ENCODE measurements at regions not wholly inside any gene's neighbourhood (a gene's known extent, or its start where the extent isn't known, plus 50 kb on each side); places are given as distances from the start of the nearest gene placed in this dataset.
"Not testable (repeated sequence)": the region's sequence is repeated elsewhere in the genome, so short reads cannot be mapped to it uniquely, and the experiment has no call there.

DNA sequence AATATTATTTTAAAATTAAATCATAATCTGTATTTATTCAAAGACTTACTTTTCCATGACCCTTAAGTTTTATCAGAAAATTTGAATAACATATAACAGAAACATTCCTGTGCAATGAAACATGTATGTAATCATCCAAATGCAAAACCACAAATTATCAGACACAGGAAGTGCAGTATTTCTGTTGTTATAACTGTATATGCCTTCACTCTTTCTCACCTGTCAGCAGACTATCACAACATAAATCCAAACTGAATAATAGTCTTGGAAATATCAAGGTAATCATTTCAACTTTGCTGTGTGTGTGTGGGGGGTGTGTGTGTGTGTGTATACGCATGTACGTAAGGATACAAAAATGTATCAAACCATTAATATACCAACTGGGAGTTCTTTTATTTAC, 285.9 kb downstream of the SLC7A11 start:
- DNase-seq (ENCODE audit: low read depth) = peak; percentile 15

DNA sequence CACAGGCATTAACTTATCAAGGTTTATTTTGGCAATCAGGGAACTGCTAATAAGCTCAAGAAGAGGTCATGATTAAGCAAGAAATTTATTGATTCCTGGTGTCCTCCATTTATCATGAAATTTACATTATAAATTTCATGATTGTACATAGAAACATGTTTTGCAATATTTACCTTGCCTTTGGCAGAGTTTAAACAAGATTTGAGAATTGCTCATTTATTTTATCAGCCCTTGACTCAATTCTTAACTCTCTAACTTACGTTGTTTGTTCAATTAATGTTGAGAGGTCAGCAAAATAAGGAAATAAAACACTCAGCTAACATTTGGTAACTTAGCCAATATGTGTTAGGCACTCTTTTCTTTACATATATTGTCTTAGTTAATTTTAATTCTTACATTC, 286.6 kb downstream of the SLC7A11 start:
- DNase-seq (ENCODE audit: low read depth) = no peak

DNA sequence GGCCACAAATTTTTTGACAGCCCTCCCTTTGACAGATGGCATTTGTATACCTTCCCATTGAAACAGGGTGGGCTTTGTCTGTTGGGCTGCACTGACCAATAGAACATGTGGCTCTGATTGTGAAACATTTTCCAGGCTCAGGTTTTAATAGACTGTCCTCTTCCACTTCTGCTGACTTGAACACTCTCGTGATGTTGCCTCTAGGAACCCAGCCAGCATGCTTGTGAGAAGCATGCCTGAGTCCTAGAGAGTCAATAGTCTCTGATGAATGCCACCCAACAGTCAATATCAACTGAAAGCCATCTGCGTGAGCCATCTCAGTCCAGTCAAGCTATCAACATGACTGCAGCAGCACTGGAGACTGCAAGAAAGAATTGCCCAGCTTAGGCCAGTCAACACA, 290.0 kb downstream of the SLC7A11 start:
- DNase-seq (ENCODE audit: low read depth) = no peak

DNA sequence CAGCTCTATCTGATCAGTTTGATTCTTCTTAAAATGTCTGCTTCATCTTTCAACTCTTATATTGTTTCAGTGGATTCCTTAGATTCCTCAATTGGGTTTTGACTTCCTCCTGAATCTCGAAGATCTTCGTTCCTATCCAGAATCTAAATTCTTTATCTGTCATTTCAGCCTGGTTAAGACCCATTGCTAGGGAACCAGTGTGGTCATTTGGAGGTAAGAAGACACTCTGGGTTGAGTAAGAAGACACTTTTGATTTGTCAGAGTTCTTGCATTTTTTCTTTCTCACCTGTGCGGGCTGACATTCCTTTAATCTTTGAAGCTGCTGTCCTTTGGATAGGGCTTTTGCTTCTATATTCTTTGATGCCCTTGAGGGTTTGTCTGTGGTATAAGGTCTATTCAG, 291.9 kb downstream of the SLC7A11 start:
- DNase-seq (ENCODE audit: low read depth) = no peak

DNA sequence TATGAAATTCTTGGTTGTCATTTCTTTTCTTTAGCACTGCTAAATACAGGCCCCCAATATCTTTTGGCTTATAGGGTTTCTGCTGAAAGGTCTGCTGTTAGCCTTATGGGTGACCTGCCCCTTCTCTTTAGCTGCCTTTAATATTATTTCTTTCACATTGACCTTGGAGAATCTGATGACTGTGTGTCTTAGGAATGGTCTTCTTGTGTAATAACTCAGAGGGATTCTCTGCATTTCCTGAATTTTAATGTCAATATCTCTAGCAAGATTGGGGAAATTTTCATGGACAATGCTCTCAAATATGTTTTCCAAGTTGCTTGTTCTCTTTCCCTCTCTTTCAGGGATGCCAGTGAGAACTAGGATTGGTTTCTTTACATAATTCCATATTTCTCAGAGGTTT, 292.4 kb downstream of the SLC7A11 start:
- no peak for DNase-seq (ENCODE audit: low read depth)

DNA sequence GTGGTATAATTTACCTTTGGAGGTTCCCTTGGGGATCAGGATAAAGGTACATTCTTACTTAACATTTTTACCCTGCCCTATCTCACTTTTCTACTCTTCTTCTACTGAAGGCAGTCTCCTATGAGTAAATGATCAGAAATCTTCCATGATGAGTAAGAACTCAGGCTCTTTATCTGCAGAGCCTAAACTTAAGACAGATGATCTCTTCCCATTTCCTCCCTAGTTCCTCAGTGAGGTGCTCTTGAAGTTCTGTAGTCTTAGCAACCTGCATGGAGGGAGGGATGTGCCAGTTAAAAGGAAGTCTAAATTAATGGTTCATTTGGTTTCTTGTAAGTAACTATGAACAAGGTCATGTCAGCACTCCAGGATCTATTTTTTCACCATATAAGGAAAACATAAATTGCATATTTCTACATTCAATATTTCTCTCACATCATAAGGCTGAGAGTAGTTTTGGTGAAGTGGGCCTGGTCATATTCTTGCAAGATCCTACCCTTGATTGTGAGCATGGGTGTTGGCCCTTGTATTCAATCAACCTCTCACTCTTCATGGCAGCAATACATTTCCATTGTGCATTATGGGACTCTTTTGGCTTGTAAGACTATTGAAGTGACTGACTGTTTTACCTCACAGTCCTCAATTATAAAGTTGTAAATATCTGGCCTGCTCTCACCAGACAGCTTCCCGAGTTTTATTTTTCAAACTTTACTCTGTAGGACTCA, 295.5 kb downstream of the SLC7A11 start:
- peak; percentile 7 for DNase-seq (ENCODE audit: low read depth)

DNA sequence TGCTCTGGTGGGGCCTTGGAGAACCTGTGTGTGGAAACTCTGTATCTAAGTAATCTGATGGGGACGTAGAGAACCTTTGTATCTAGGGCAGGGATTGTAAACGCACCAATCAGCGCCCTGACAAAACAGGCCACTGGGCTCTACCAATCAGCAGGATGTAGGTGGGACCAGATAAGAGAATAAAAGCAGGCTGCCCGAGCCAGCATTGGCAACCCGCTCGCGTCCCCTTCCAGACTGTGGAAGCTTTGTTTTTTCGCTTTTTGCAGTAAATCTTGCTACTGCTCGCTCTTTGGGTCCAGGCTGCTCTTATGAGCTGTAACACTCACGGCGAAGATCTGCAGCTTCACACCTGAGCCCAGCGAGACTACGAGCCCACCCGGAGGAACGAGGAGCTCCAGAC, 299.3 kb downstream of the SLC7A11 start:
- DNase-seq (ENCODE audit: low read depth) = not testable (repeated sequence)

DNA sequence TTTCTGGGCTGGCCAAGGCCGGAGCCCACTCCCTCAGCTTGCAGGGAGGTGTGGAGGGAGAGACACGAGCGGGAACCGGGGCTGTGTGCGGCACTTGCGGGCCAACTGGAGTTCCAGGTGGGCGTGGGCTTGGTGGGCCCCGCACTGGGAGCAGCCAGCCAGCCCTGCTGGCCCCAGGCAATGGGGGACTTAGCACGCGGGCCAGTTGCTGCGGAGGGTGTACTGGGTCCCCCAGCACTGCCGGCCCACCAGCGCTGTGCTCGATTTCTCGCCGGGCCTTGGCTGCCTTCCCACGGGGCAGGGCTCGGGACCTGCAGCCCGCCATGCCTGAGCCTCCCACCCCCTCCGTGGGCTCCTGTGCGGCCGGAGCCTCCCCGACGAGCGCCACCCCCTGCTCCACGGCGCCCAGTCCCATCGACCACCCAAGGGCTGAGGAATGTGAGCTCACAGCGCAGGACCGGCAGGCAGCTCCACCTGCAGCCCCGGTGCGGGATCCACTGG, 300.1 kb downstream of the SLC7A11 start:
- not testable (repeated sequence) for DNase-seq (ENCODE audit: low read depth)

DNA sequence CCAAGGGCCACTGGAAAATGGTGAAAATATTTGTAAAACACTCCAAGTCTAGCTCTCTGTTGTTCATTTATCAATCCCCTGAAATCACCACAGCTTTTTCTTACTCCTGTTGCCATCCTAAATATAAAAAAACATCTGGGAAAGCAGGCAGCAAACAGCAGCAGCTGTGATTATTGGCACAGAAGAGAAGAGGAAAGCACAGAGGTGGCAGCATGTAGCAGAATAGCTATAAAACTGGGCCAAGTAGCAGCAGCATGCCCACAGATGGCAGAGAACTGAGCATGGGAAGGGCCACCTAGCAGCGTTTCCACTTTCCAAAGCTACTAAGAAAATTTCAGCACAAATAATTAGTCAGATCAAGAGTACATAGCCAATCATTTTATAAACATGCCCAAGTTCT, 307.2 kb downstream of the SLC7A11 start:
- no peak for DNase-seq (ENCODE audit: low read depth)

DNA sequence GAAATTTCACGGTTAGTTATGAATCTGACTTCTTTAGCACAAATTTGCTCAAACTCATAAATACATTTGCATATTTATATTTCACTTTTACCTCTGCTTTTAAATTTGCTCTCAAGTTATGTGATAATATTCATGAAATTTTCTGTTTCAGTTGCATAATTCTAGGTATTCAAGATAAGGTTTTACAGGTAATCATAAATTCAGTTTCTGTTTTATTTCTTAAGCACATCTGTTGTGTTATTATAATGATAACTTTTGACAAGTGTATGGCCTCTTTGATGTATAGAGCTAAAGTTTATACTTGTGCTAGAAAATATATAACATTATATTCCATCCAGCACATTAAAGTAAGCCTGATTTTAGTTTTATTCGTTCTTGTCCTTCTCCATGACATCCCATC, 308.1 kb downstream of the SLC7A11 start:
- DNase-seq (ENCODE audit: low read depth) = no peak

DNA sequence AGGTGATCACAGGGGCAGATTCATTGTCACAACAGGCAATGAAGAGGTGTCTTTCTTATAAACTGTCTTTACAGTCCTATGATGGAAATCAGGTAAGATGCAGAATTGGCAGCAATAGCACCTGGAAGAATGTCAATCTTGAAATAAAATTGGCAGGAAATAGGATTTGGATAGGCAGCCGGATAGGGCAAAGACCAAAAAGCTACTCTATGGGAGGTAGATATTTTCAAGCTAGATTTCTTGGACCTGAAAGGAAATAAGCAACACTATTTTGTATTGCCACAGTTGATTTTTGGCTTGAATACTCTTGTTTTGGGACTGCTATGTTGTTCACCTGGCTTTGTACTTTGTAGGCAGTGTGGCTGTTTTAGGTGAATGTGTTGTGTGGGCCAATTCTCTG, 314.2 kb downstream of the SLC7A11 start:
- no peak for DNase-seq (ENCODE audit: low read depth)

DNA sequence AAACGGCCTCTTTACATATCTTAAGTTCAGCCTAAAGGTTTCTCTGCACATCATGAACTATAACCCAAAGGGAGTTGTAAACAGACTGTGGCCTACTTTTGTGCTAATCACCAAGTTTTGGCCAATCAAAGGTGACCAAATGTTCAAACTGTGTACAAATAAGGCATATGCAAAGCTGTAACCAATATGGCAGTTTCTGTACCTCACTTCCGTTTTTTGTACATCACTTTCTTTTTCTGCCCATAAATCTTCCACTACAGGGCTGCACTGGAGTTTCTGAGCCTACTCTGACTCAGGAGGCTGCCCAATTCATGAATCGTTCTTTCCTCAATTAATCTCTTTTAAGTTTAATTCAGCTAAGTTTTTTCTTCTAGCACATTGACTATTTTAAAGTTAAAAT, 318.7 kb downstream of the SLC7A11 start:
- no peak for DNase-seq (ENCODE audit: low read depth)

DNA sequence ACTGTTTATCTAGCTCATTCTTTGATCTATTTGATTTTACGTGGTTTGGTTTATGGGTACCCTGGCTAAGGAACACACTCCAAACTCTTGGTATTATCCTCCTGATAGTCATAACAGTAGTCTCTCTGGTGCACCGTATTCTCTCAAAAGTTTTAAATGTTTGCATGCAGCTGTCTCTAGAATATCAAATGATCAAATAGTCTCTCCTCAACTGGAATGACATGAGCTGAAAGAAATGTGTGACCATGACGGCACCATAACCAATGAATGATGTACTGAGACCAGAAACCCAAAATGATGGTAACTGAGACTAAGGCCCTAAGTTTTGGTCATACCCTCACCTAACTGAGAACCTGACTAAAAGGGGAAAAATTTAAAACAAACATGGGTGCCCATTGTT, 319.4 kb downstream of the SLC7A11 start:
- DNase-seq (ENCODE audit: low read depth) = no peak

DNA sequence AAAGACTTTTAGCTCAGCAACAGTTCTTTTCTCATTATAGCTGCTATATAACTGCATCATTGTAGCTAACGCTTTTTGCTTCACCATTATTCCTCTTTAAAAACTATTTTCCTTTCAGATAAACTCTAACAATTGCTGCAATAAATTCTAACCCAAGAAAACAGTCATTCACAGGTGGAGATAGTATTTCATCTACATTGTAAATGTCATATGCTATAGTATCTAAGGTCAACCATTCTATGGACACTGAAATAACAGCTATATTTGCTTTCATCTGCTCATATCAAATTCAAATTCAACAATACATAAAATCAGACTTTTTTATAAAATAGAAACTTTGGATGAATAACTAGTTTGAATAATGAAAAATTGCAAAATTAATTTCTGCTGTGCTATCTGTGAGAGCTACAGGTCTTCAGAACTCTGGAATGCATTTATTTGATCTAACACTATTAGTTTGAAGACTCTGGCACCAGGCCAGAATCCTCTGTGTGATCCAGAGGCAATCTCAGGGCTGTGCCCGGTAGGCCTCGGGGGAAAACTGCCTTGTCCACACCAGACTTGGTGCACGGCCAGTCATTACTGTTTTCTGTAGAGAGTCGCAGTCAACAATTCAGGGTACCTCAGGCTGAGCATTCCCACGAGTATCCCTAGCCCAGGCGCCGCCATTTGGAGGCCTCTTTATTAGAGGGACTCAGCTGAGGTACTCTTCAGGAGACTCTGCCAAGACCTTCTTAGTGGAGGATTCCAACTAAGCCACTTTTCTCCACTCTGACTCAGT, 332.4 kb downstream of the SLC7A11 start:
- DNase-seq (ENCODE audit: low read depth) = no peak

DNA sequence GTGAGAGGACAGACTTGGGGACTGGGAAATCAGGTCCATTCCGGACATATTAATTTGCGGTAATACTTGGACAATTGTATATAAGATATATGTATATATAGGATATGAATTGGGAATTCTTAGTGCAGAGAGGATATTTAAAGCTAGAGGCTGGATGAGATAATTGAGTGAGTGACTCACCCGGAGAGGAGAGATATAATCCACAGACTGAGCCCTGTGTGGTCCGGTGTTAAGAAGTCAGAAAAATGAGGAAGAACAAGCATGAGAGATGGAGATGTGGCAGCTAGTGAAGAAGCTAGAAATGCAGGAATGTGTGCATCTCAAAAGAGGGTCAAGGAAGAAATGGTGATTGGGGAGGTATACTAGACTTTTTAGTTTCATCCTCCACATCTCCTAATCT, 336.2 kb downstream of the SLC7A11 start:
- no peak for DNase-seq (ENCODE audit: low read depth)

DNA sequence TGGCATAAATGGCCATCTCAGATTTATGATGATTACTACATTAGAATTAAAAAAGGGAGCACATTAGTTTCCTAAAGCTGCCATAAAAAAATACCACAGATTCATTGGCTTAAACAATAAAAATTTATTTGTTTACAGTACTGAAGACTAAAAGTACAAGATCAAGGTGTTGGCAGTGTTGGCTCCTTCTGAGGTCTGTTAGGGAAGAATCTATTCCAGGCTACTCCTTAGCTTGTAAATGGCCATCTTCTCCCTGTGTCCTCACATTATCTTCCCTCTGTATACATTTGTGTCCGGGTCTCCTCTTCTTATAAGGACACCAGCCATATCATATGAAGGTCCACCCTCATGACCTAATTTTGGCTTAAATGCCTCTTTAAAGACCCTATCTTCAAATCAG, 341.0 kb downstream of the SLC7A11 start:
- no peak for DNase-seq (ENCODE audit: low read depth)

DNA sequence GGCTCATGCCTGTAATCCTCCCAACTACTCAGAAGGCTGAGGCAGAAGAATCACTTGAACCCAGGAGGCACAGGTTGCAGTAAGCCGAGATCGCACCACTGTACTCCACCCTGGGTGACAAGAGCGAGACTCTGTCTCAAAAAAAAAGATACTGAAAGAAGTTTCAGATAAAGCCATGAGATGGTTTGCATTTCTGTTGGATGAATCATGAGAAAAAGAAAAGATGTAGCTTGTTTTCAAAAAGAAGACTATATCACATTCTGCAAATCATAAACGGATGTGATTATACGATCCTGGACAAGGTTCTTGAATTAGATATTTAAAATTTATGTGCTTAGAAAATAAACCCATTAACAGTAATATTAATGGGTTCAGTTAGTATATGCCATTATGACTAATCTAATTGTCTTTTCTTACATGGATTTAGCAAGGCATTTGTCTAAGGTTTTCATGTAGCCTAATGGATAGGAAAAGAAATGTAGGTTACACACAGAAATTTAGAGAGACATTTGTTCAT, 345.9 kb downstream of the SLC7A11 start:
- DNase-seq (ENCODE audit: low read depth) = no peak

DNA sequence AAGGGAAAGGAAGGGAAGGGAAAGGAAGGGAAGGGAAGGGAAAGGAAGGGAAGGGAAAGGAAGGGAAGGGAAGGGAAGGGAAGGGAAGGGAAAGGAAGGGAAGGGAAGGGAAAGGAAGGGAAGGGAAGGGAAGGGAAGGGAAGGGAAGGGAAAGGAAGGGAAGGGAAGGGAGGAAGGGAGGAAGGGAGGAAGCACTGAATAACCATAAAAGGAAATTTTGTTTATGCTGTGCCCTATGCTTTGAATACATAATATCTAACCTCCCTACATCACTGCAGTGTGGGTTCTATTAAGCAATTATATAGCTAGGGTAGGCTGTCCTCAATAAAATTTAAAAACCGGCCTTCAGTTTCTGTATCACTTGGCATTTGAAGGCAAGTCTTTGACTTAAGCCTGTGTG, 346.6 kb downstream of the SLC7A11 start:
- not testable (repeated sequence) for DNase-seq (ENCODE audit: low read depth)

DNA sequence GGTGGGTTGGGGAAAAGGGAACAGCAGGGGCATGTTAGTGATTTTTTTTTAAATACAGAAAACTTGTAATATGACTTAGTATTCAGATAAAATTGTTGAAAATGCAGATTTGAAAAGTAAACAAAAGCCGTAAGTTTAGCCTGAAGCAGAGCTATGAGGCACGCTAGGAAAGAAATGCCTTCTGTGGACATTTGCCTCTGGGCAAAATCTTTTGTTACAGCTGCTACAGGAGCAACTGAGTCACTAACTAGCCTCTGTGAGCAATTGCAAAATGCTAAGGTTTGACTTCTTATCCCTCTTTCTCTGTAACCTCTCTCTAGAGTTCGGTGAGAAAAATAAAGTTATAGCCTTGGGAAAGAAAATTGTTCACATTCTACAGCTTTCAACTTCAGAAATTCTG, 350.0 kb downstream of the SLC7A11 start:
- DNase-seq (ENCODE audit: low read depth) = no peak

DNA sequence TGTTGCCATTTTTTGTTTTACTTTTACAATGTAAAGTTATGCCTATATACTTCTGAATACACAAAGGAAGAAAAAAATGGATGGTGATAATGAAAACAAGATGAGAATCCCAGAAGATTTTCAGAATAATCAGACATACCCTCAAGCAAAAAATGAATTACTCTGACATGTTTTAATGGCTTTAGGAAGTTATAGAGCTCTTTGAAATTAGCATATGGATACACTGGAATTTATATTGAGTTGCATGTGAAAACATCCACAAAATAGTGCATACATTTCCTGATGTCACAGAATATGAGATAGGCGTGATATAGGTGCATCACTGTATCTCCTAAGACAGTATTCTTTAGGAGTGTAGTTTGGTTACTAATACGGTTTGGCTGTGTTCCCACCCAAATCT, 351.3 kb downstream of the SLC7A11 start:
- no peak for DNase-seq (ENCODE audit: low read depth)

DNA sequence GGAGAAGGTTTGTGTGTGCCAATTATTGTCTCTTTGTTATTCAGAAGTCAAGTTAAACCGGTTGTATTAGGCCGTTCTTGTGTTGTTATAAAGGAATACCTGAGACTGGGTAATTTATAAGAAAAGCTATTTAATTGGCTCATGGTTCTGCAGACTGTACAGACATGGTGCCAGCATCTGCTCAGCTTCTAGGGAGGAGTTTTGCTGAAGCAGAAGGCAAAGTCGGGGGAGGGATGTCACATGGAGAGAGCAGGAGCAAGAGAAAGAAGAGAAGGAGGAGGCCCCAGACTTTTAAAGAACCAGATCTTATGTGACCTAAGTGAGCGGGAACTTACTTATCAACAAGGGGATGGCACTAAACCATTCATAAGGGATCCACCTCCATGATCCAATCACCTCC, 349.3 kb upstream of the PCDH18 start:
- no peak for DNase-seq (ENCODE audit: low read depth)

DNA sequence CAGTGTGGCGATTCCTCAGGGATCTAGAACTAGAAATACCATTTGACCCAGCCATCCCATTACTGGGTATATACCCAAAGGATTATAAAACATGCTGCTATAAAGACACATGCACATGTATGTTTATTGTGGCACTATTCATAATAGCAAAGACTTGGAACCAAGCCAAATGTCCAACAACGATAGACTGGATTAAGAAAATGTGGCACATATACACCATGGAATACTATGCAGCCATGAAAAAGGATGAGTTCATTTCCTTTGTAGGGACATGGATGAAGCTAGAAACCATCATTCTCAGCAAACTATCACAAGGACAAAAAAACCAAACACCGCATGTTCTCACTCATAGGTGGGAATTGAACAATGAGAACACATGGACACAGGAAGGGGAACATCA, 335.8 kb upstream of the PCDH18 start:
- not testable (repeated sequence) for DNase-seq (ENCODE audit: low read depth)

DNA sequence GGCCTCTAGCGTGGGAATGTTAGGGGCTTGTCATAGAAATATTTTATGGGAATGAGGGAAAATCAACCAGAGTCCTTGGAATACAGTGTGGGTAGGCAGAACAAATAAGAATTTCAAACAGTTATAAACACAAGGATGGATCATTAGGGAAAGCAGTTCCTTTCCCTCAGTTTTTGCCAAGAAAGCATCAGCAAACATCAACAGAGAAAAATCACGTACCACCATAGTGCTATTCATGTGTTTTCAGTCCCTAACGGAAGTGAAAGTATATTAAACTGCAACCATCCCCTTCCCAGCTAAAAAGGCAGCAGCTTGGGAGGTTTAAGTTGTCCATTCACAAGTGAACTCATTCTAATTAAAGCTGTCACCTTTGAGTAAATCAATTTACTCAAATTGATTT, 334.4 kb upstream of the PCDH18 start:
- no peak for DNase-seq (ENCODE audit: low read depth)

All from HT1080 (cell line).